GM21786 (cell line): ENCODE measurements at regions not wholly inside any gene's neighbourhood (a gene's known extent, or its start where the extent isn't known, plus 50 kb on each side); places are given as distances from the start of the nearest gene placed in this dataset.
"Not testable (repeated sequence)": the region's sequence is repeated elsewhere in the genome, so short reads cannot be mapped to it uniquely, and the experiment has no call there.

Source experiments
- ATAC-seq: cut with Tn5 transposase; IDR thresholded peaks from one replicate; pipeline ENCODE4 v1.9.1; 2021; ENCODE audit not compliant: unreplicated experiment

DNA sequence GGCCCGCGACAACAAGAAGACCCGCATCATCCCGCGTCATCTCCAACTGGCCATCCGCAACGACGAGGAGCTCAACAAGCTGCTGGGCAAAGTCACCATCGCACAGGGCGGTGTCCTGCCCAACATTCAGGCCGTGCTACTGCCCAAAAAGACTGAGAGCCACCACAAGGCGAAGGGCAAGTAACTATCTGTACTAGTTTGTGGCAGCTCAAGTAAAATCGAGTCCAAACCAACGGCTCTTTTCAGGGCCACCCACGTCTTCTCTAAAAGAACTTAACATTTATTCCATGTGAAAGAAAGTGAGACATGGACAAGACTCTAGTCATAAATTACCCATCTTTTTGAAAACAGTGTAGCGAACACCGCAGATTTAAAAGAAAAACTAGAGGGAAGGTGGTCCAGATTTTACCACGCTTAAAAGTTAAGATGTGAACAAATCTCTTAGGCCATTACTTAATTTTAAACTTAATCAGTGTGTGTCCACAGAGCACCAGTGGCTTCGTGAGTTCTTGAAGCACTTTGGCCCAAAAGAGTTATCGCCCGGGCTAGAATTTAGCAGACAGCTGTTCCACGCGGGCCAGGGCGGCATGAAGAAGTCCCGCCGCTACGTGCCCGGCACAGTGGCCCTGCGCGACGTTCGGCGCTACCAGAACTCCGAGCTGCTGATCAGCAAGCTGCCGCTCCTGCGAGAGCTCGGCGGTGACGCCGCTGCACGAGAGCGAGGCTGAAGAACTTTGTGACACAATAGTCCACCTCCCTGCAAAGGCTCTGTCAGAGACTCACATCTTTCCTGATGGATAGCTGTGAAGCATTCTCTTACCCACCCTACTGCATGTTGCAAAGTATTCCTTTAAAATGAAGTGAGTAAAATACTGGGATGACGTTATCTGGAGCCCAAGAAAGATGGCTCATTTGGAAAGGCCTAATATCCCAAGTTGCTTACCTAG, 113.9 kb upstream of the PRSS16 start:
- ATAC-seq = no peak

DNA sequence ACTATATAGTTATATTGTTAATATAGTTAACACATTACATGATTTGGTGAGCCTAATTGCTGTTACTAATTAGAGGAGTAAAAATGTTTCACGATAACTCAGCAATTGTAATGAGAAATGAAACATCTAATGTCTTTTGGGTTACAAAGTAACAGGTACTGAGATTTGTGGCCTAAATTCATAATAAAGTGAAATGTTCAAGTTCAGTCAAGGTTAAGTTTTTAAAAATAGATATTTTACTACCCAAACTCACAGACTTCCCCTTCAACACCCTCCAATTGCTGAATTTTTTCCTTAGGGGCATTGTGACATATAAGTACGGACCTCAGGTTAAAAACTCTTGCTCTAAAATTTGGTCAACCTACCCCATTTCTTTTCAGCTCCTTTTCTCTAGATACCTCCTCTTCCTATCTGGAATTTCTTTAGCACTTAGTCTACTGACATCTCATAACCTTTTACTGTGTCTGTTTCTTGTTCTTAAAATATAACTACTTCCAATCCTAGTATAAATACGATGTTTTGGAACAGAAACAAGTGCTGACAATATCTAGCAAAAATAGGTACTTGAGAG, 112.3 kb upstream of the PRSS16 start:
- ATAC-seq = no peak

DNA sequence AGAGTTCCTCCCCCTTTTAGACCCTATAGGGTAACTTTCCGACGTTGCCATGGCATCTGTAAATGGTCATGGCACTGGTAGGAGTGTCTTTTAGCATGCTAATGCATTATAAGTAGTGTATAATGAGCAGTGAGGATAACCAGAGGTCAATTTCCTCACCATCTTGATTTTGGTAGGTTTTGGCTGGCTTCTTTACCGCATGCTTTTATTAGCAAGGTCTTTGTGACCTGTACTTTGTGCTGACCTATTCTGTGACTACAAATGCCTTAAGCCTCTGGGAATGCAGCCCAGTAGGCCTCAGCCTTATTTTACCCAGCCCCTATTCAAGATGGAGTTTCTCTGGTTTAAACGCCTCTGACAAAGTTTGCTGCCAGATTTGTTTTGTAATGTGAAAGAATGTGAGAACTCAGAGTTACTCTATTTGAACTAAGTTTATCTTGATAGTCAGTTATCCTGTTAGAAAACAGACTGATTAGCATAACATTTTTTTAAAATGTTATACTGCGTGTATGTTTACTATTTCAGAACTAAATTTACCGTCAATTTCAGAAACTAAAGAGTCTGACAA, 111.3 kb upstream of the PRSS16 start:
- no peak for ATAC-seq

DNA sequence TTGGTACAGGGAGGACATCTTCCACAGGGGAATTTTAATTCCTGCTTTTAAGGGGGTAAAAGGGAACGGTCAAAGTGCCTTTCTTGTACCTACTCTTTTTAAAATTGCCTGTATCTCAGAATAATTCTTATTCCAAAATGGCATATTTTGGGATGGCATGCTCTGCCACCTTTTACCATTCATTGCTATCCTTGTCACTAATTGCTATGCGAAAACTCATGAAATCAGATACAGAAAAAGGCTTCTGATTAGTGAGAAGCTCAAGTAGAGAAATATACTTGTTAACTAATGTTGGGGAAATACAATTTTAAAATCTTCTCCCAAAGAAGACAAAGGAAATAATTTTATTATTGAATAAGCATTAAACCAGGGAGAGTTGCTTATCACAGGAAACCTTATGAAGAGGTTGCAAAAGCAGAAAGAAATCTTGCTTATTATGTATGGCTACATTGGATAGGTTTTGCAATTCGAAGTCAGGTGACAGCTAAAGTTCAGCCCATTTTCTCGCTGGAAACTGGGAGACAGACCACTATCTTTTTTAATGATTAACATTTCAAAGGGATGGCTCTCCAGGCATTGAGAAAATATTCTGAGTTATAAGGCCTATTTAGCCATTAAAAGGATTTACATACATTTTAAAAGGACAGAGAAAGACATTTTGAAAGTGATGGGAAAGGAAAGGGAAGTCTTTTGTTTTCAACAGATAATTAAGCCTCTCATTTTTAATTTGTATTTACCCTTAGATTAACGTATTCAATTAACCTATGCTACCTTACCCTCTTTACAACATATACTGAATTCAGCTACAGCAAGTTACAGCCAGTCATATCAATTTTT, 110.3 kb upstream of the PRSS16 start:
- no peak for ATAC-seq

DNA sequence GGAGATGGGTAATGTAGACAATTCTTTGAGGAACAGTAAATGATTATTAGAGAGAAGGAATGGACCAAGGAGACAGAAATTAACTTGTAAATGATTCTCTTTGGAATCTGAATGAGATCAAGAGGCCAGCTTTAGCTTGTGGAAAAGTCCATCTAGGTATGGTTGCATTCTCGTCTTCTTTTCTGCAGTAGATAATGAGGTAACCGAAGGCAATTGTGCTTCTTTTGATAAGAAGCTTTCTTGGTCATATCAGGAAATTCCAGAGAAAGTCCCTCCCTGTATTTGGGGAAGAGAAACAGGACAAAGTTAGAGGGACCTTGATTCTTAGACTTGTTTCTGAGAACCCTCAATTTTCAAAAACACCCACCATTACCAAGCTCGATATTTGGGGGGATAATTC, 109.1 kb upstream of the PRSS16 start:
- ATAC-seq = no peak

DNA sequence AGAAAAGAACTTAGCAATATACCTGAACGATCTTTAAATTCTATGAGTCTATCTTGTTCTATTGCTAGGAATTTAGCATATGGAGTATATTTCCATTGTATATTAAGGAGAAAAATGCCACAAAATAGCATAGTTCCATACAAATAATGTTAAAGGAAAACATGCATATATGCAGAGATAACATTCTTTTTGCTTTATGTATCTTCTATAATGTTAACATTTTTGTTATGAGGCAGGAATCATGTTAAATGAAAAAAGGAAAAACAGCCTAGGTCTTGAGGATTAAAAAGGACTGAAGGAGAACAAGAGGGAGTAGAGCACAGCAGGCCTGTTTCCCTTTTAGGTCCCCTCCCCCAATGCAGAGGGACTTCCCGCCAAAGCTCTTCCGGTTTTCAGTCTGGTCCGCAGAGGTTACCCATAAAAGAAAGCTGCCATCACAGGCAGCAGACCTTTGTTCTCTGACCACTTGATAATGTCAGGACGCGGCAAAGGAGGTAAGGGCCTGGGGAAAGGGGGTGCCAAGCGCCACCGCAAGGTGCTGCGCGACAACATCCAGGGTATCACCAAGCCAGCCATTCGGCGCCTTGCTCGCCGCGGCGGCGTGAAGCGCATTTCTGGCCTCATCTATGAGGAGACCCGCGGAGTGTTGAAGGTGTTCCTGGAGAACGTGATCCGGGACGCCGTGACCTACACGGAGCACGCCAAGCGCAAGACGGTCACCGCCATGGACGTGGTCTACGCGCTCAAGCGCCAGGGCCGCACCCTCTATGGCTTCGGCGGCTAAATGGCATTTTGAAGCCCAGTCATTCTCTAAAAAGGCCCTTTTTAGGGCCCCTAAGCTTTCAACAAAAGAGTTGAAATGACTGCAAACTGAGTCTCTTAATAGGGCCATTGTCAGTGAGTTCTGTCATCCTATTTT, 108.4 kb upstream of the PRSS16 start:
- ATAC-seq = peak; percentile 72

DNA sequence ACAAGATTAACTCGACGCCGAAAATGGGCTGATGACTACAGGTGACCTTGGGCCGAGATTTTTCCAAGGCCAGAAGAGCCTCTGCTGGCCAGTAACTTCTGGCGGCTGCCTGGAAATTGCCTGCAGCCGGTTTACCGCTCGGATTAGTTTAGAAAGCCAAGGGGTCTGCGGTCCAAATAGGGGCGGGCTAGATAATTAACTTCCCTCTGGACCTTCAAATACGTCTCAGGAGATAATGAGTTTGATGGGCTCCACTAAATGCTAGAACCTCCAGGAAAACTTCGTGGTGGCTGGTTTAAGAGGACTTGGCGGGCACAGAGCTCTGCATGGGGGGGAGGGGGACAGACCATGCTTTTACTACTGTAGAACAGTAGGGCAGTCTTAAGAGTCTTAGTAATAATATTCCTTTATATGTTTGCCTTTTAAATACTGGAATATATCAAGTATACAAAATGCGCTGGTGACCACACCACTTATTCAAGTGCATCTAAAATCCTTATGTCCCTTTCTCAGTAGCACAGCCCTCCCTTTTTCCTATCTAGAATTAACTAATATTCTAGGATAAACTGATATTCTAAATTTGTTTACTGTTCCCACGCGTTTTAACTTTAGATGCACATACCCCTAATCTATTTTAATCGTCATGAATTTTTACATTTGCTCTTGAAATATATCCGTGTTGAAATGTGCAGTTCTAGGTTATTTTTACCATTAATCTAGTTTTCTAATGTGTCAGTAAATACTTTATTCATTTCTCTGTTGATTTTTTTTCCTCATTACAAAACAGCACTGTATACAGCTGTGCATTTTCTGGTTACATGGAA, 107.5 kb upstream of the PRSS16 start:
- ATAC-seq = peak; percentile 2

DNA sequence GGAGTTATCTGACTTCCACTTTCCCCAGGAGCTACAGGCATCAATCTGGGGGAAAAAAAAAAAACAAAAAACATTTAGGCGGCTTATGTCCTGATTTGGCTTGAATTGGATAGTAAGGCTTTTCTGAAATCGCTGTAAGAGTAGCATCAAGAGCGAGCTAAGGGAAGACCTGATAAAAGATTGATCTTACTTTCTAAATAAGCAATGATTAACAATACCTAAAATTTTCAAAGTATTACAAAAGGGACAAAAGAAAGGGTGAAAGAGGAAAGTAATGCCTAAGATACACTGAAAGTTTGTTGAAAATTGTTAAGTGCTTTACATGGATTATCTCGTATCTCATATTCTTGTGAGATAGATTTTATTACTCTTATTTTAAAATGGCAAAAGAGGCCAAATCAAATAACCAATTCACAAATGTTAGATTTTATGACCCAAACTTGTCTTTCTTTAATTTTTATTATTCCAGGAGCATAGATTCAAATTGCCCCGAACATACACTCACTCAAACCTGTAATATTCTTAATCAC, 106.4 kb upstream of the PRSS16 start:
- no peak for ATAC-seq

DNA sequence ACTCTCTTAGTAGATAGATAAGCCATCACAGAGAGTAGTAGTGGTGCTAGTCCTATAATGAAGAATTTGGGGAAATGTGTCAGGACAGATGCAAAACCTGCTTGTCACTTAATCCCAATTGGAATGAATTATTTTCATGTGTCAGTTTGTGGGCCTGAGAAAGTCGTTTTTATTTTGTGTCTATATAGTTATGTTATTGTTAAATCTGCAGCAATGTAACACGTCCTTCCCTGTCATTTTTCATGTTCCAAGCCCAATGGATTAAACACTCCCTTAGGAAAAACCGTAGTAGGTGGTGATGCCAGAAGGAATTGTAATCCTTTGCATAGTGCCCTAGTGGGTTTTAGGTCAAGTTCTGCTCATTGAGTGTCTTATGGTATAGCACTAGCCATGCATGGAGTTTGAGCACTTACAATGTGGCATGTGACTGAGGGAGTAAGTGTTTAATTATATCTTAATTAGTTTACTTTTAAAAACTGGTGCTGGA, 105.9 kb upstream of the PRSS16 start:
- ATAC-seq = no peak

DNA sequence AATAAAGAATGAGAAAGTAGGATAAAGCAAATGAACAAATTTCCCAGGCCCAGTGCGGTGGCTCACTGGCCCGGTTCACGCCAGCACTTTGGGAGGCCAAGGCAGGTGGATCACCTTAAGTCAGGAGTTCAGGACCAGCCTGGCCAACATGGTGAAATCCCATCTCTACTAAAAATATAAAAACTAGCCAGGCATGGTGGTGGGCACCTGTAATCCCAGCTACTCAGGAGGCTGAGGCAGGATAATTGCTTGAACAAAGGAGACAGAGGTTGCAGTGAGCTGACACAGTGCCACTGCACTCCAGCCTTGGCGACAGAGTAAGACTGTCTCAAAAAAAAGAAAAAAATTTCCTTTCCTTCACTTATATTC, 104.5 kb upstream of the PRSS16 start:
- not testable (repeated sequence) for ATAC-seq

DNA sequence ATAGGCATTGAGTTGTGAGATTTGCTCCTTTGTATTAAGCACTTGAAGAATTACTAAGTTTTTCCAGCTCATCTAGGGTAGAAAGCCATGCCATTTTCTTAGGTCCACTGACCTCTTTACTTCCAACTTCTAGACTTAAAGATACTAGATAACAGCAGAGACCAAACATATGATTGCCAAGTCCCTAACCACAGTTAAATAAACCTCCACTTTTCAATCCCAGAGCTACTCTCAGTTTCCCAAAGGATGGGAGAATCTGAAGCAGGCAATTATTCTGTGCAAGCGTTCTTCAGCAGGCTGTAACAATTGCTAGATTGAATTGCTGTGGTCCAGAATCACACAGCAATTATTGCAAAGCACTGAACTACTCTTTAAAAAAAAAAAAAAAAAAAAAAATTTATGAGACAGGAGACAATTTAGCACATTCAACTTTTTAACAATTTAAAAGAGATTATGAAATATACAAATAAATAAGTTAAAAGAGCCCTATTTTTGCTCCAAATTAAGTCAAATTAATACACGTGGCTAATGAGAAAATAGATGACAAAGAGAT, 104.0 kb upstream of the PRSS16 start:
- no peak for ATAC-seq

DNA sequence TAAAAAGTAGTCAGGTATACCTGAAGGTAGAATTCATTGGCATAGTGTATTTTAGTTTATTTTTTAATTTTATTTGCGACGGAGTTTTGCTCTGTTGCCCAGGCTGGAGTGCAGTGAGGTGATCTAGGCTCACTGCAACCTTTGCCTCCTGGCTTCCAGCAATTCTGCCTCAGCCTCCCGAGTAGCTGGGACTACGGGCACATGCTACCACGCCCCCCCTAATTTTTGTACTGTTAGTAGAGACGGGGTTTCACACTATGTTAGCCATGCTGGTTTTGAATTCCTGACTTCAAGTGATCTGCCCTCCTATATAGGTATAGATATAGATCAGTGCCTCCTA, 102.8 kb upstream of the PRSS16 start:
- no peak for ATAC-seq

DNA sequence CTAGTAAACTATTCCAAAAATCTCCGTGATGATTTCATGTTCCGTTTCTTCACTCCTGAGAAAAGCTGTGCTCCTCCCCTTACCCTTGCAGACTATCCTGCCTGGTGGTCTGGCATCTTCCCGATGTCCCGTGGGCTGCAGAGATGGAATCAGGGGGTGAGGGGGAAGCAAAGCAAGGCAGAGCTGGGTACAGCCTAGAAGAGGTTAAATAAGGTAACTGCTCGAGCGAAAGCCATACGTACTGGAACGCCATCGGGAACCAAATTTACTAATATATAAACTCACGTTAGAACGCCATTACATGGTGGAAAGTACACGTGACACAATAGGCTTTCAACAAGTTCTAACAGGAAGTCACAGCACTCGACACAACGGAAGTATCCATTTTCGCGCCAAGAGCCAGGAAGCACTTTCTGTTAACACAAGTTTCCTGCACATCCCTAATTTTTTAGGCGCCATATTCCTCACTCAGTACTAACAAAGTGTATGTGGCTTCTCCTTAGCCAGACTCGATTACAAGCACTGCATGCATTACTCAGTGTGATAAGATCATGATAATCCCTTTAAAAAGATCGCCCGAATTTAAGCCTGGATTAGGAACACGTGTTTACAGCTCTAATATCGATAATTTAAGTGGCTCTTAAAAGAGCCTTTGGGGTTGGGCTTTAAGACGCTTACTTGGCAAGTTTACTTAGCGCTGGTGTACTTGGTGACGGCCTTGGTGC, 101.6 kb upstream of the PRSS16 start:
- peak; percentile 25 for ATAC-seq

DNA sequence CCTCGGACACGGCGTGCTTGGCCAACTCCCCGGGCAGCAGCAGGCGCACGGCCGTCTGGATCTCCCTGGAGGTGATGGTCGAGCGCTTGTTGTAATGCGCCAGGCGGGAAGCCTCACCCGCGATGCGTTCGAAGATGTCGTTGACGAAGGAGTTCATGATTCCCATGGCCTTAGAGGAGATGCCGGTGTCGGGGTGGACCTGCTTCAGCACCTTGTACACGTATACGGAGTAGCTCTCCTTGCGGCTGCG, 101.1 kb upstream of the PRSS16 start:
- not testable (repeated sequence) for ATAC-seq

DNA sequence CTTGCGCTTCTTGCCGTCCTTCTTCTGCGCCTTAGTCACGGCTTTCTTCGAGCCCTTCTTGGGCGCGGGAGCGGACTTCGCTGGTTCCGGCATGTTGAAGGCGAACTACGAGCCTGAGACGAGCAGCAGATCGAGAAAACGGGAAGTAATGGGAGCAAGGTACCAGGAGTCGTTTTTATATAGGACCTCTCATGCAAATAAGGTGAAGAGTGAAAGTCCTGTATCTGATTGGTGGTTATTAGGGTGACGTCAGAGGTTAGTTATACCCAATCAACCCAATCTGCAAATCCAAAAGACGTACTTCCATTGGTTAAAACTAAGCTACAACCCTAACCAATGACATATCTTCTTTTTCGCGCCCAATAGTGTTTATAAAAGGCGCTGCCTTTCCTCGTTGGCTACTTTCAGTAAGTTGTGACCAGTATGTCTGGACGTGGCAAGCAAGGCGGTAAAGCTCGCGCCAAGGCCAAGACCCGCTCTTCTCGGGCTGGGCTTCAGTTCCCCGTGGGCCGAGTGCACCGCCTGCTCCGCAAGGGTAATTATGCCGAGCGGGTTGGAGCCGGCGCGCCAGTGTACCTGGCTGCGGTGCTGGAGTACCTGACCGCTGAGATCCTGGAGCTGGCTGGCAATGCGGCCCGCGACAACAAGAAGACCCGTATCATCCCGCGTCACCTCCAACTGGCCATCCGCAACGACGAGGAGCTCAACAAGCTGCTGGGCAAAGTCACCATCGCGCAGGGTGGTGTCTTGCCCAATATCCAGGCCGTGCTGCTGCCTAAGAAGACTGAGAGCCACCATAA, 100.6 kb upstream of the PRSS16 start:
- peak; percentile 70 for ATAC-seq

DNA sequence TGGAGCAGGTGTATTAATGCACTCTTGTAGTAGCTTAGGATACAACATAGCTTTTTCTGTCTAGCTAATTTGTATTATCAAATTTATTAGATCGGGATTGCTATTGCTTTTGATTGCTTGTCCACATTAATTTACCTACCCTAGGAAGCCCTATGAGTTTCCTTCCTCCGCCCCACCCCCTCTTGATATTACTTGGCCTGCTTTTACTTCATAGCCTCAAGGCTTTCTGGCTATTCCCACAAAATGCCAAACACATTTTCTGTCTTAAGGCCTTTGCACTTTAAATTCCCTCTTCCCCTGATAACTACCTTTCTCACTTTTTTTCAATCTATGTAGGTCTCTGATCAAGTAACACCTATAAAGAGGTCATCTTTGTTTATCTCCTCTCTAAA, 99.1 kb upstream of the PRSS16 start:
- no peak for ATAC-seq

DNA sequence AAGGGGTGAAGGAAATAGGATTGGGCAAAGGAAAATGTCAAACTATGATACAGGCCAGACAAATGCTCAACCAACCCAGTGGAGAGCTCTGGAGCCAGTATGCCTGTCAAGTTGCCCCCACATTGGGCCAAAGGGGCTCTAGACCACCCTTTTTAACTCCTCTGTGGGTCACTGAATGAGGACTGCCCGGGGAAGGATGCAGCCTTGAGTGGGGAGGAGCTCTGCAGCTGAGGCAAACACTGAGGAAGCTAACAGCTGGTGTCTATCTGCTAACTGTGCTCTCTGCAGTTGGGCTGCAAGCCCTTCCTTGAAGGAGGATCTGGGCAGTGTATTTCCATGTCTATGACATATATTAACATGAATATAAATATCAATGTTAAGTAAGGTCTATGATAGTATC, 98.4 kb upstream of the PRSS16 start:
- ATAC-seq = no peak

DNA sequence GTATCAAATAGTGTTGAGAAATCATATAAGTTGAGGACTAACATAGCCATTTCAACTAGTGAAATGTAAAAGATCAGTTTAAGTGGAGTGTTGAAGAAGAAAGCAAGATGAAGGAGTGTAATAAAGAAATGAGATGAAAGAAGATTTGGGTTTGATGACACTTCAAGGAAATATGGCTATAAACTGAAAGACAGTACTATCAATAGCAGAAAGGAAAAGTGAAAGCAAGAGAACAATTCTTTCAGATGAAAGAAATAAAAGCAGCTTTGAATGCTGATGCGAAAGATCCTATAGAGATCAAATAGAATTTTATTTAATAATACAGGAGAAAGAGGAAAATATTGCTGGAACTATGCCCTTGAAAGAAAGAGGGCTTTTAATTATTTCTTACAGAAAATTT, 92.8 kb upstream of the PRSS16 start:
- no peak for ATAC-seq
